ENCODE measurements at regions not wholly inside any gene's neighbourhood (a gene's known extent, or its start where the extent isn't known, plus 50 kb on each side); places are given as distances from the start of the nearest gene placed in this dataset.

- no peaks in the 10 kb centered on the region for H3K27me3 ChIP-seq (ENCODE audit: low read depth)
- in situ Hi-C loops (cut with MboI; ENCODE audit: low sequenced_read_pairs): no loop called here
- no peak for DNase-seq (ENCODE audit: low spot score in 2 of 2)
Observed at GRCh38 chr13:72384879-72385278, 342.6 kb downstream of the MZT1 start.

GRCh38 chr13:72384186-72384823 lies 343.1 kb downstream of the MZT1 start:
- no peak for DNase-seq (ENCODE audit: low spot score in 2 of 2)
- no peak overlapping the region for H3K4me3 ChIP-seq
- H3K36me3 ChIP-seq (replicated peaks): no peaks in the 10 kb centered on the region
- no peaks in the 10 kb centered on the region for H3K27me3 ChIP-seq (ENCODE audit: low read depth)
- H3K9me3 ChIP-seq: no peaks in the 10 kb centered on the region
- in situ Hi-C loops (cut with MboI; ENCODE audit: low sequenced_read_pairs): no loop called here
- peaks cover 3% of the 10 kb centered on the region; the same call in 1 of the 2 replicates for H3K4me1 ChIP-seq

More at GRCh38 chr13:72384879-72385278, 342.6 kb downstream of the MZT1 start:
- H3K9me3 ChIP-seq: no peaks in the 10 kb centered on the region
- no peaks in the 10 kb centered on the region for H3K36me3 ChIP-seq (replicated peaks)
- no peak overlapping the region for H3K4me3 ChIP-seq
- peaks cover 3% of the 10 kb centered on the region; the same call in 1 of the 2 replicates for H3K4me1 ChIP-seq

GRCh38 chr13:72383646-72384045 lies 343.8 kb downstream of the MZT1 start:
- Histone ChIP-seq H3K4me3 (no peak overlapping the region), H3K27me3 (ENCODE audit: low read depth) (no peaks in the 10 kb centered on the region), H3K4me1 (peaks cover 3% of the 10 kb centered on the region; the same call in 1 of the 2 replicates), H3K36me3 (replicated peaks) (no peaks in the 10 kb centered on the region), H3K9me3 (no peaks in the 10 kb centered on the region)
- DNase-seq (ENCODE audit: low spot score in 2 of 2): no peak
- in situ Hi-C loops (cut with MboI; ENCODE audit: low sequenced_read_pairs): no loop called here

GRCh38 chr13:72379581-72379980 lies 347.8 kb downstream of the MZT1 start:
- H3K4me1 ChIP-seq: peaks cover 1% of the 10 kb centered on the region; the same call in 1 of the 2 replicates
- no peak overlapping the region for H3K4me3 ChIP-seq
- no peaks in the 10 kb centered on the region for H3K27me3 ChIP-seq (ENCODE audit: low read depth)
- H3K36me3 ChIP-seq (replicated peaks): no peaks in the 10 kb centered on the region
- in situ Hi-C loops (cut with MboI; ENCODE audit: low sequenced_read_pairs): no loop called here
- DNase-seq (ENCODE audit: low spot score in 2 of 2): no peak
- no peaks in the 10 kb centered on the region for H3K9me3 ChIP-seq

GRCh38 chr13:72368031-72368430 lies 359.4 kb downstream of the MZT1 start:
- no peak for DNase-seq (ENCODE audit: low spot score in 2 of 2)
- Histone ChIP-seq H3K4me3 (no peak overlapping the region), H3K9me3 (no peaks in the 10 kb centered on the region), H3K4me1 (no peaks in the 10 kb centered on the region), H3K27me3 (ENCODE audit: low read depth) (no peaks in the 10 kb centered on the region), H3K36me3 (replicated peaks) (no peaks in the 10 kb centered on the region)
- in situ Hi-C loops (cut with MboI; ENCODE audit: low sequenced_read_pairs): no loop called here

GRCh38 chr13:72346716-72347115 lies 380.7 kb downstream of the MZT1 start:
- in situ Hi-C loops (cut with MboI; ENCODE audit: low sequenced_read_pairs): no loop called here
- H3K9me3 ChIP-seq: no peaks in the 10 kb centered on the region
- H3K4me3 ChIP-seq: no peak overlapping the region
- H3K36me3 ChIP-seq (replicated peaks): no peaks in the 10 kb centered on the region
- 0 out of 2 replicates have a peak, but pooled peaks cover 2% of the 10 kb centered on the region for H3K27me3 ChIP-seq (ENCODE audit: low read depth)
- DNase-seq (ENCODE audit: low spot score in 2 of 2): peak in 1 of 2 experiments; percentile 11
- no peaks in the 10 kb centered on the region; the same call in 1 of the 2 replicates for H3K4me1 ChIP-seq

GRCh38 chr13:72342364-72342763 lies 385.1 kb downstream of the MZT1 start:
- Histone ChIP-seq H3K4me3 (no peak overlapping the region), H3K36me3 (replicated peaks) (no peaks in the 10 kb centered on the region), H3K9me3 (no peaks in the 10 kb centered on the region), H3K27me3 (ENCODE audit: low read depth) (0 out of 2 replicates have a peak, but pooled peaks cover 2% of the 10 kb centered on the region), H3K4me1 (no peaks in the 10 kb centered on the region; the same call in 1 of the 2 replicates)
- in situ Hi-C loops (cut with MboI; ENCODE audit: low sequenced_read_pairs): no loop called here
- no peak for DNase-seq (ENCODE audit: low spot score in 2 of 2)

GRCh38 chr13:72341904-72342303 lies 385.5 kb downstream of the MZT1 start:
- H3K36me3 ChIP-seq (replicated peaks): no peaks in the 10 kb centered on the region
- H3K4me3 ChIP-seq: no peak overlapping the region
- no peaks in the 10 kb centered on the region for H3K9me3 ChIP-seq
- in situ Hi-C loops (cut with MboI; ENCODE audit: low sequenced_read_pairs): no loop called here
- peak in 1 of 2 experiments; percentile 12 for DNase-seq (ENCODE audit: low spot score in 2 of 2)
- no peaks in the 10 kb centered on the region; the same call in 1 of the 2 replicates for H3K4me1 ChIP-seq
- H3K27me3 ChIP-seq (ENCODE audit: low read depth): 0 out of 2 replicates have a peak, but pooled peaks cover under 1% of the 10 kb centered on the region

- no peak for DNase-seq (ENCODE audit: low spot score in 2 of 2)
- H3K9me3 ChIP-seq: no peaks in the 10 kb centered on the region; the same call in 1 of the 2 replicates
- in situ Hi-C loops (cut with MboI; ENCODE audit: low sequenced_read_pairs): no loop called here
Observed at GRCh38 chr13:72317346-72318109, 409.9 kb downstream of the MZT1 start.

GRCh38 chr13:72316716-72317115 lies 410.7 kb downstream of the MZT1 start:
- no peaks in the 10 kb centered on the region for H3K36me3 ChIP-seq (replicated peaks)
- H3K4me1 ChIP-seq: no peaks in the 10 kb centered on the region
- DNase-seq (ENCODE audit: low spot score in 2 of 2): no peak
- no peak overlapping the region for H3K4me3 ChIP-seq
- in situ Hi-C loops (cut with MboI; ENCODE audit: low sequenced_read_pairs): no loop called here
- H3K27me3 ChIP-seq (ENCODE audit: low read depth): no peaks in the 10 kb centered on the region
- no peaks in the 10 kb centered on the region; the same call in 1 of the 2 replicates for H3K9me3 ChIP-seq

More at GRCh38 chr13:72317346-72318109, 409.9 kb downstream of the MZT1 start:
- H3K36me3 ChIP-seq (replicated peaks): no peaks in the 10 kb centered on the region
- no peak overlapping the region for H3K4me3 ChIP-seq
- no peaks in the 10 kb centered on the region for H3K4me1 ChIP-seq
- H3K27me3 ChIP-seq (ENCODE audit: low read depth): no peaks in the 10 kb centered on the region

GRCh38 chr13:72315312-72315711 lies 412.1 kb downstream of the MZT1 start:
- in situ Hi-C loops (cut with MboI; ENCODE audit: low sequenced_read_pairs): no loop called here
- H3K36me3 ChIP-seq (replicated peaks): no peaks in the 10 kb centered on the region
- H3K4me1 ChIP-seq: no peaks in the 10 kb centered on the region
- H3K9me3 ChIP-seq: no peaks in the 10 kb centered on the region; the same call in 1 of the 2 replicates
- H3K4me3 ChIP-seq: no peak overlapping the region
- no peaks in the 10 kb centered on the region for H3K27me3 ChIP-seq (ENCODE audit: low read depth)
- no peak for DNase-seq (ENCODE audit: low spot score in 2 of 2)

GRCh38 chr13:72314210-72314609 lies 413.2 kb downstream of the MZT1 start:
- Histone ChIP-seq H3K36me3 (replicated peaks) (no peaks in the 10 kb centered on the region), H3K4me3 (no peak overlapping the region), H3K9me3 (no peaks in the 10 kb centered on the region; the same call in 1 of the 2 replicates), H3K27me3 (ENCODE audit: low read depth) (no peaks in the 10 kb centered on the region), H3K4me1 (no peaks in the 10 kb centered on the region)
- in situ Hi-C loops (cut with MboI; ENCODE audit: low sequenced_read_pairs): no loop called here
- no peak for DNase-seq (ENCODE audit: low spot score in 2 of 2)

- H3K4me3 ChIP-seq: no peak overlapping the region
- no peaks in the 10 kb centered on the region for H3K4me1 ChIP-seq
- no peaks in the 10 kb centered on the region for H3K9me3 ChIP-seq
- in situ Hi-C loops (cut with MboI; ENCODE audit: low sequenced_read_pairs): no loop called here
- no peaks in the 10 kb centered on the region for H3K27me3 ChIP-seq (ENCODE audit: low read depth)
- no peak for DNase-seq (ENCODE audit: low spot score in 2 of 2)
- no peaks in the 10 kb centered on the region for H3K36me3 ChIP-seq (replicated peaks)
Observed at GRCh38 chr13:72313546-72313945, 413.9 kb downstream of the MZT1 start.

All from HAP-1 (cell line).